ENCODE measurements at regions not wholly inside any gene's neighbourhood (a gene's known extent, or its start where the extent isn't known, plus 50 kb on each side); places are given as distances from the start of the nearest gene placed in this dataset.

GRCh38 chr3:13134879-13135206, 61.6 kb upstream of the IQSEC1 start:
- no peak for DNase-seq
- H3K27ac ChIP-seq = no peak overlapping the region
- no peaks in the 10 kb centered on the region for H3K9me3 ChIP-seq
- H3K4me3 ChIP-seq = no peak overlapping the region
- WGBS, 2 donors = 95 to 96% methylated on average over 8 of the region's 8 CpGs
- H3K4me1 ChIP-seq = no peaks in the 10 kb centered on the region
- no peaks in the 10 kb centered on the region for H3K27me3 ChIP-seq
- no peaks in the 10 kb centered on the region for H3K36me3 ChIP-seq (ENCODE audit: low read depth, missing control alignments)
- intact Hi-C loops (cut with DNase I; ENCODE audit: low total_unique reads) = no loop called here
- TF ChIP-seq POLR2A (IDR thresholded peaks at IDR 0.05) = no peak
- no peak for TF ChIP-seq CTCF (IDR thresholded peaks at IDR 0.05)

- no peaks in the 10 kb centered on the region for H3K9me3 ChIP-seq
- no peaks in the 10 kb centered on the region for H3K27me3 ChIP-seq
- H3K36me3 ChIP-seq (ENCODE audit: low read depth, missing control alignments) = no peaks in the 10 kb centered on the region
- no peak overlapping the region for H3K27ac ChIP-seq
- H3K4me1 ChIP-seq = no peaks in the 10 kb centered on the region
- intact Hi-C loops (cut with DNase I; ENCODE audit: low total_unique reads) = no loop called here
- DNase-seq = no peak
- WGBS, 2 donors = 93 to 94% methylated on average over 6 to 12 of the region's 12 CpGs
- TF ChIP-seq POLR2A (IDR thresholded peaks at IDR 0.05) (no peak), CTCF (IDR thresholded peaks at IDR 0.05) (no peak)
- no peak overlapping the region for H3K4me3 ChIP-seq
These were observed 61.1 kb upstream of the IQSEC1 start for GRCh38 chr3:13134166-13134878.

DNA sequence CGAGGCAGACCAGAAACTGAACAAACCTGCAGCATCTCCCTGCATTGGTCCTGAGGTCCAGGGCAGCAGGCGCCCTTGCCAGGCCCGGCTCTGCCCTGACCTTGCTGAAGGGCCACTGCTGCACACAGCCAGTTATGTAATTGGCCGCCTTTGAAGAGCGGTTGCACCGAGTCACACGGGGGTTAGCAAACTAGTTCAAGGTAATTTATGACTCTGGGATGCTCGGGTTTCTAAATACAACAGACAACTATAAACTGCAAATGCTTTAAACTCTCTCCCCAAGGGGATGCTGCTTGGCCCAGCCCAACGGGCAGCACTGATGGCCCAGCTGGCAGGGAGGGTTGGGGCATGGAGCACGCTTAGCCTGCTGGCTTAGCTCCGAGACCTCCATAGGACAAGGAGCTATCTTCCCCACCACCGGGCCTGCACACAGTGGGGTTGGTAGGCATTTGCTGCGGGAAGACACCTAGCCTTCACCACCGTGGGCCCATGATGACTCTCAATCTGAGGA, 60.3 kb upstream of the IQSEC1 start:
- TF ChIP-seq CTCF (IDR thresholded peaks at IDR 0.05) = no peak
- TF ChIP-seq POLR2A (IDR thresholded peaks at IDR 0.05) = no peak
- Histone ChIP-seq H3K27ac (no peak overlapping the region), H3K4me1 (no peaks in the 10 kb centered on the region), H3K27me3 (no peaks in the 10 kb centered on the region), H3K4me3 (no peak overlapping the region), H3K9me3 (no peaks in the 10 kb centered on the region), H3K36me3 (ENCODE audit: low read depth, missing control alignments) (no peaks in the 10 kb centered on the region)
- DNase-seq = no peak
- intact Hi-C loops (cut with DNase I; ENCODE audit: low total_unique reads) = no loop called here
- WGBS, 2 donors = 71 to 76% methylated on average over 13 to 14 of the region's 14 CpGs

DNA sequence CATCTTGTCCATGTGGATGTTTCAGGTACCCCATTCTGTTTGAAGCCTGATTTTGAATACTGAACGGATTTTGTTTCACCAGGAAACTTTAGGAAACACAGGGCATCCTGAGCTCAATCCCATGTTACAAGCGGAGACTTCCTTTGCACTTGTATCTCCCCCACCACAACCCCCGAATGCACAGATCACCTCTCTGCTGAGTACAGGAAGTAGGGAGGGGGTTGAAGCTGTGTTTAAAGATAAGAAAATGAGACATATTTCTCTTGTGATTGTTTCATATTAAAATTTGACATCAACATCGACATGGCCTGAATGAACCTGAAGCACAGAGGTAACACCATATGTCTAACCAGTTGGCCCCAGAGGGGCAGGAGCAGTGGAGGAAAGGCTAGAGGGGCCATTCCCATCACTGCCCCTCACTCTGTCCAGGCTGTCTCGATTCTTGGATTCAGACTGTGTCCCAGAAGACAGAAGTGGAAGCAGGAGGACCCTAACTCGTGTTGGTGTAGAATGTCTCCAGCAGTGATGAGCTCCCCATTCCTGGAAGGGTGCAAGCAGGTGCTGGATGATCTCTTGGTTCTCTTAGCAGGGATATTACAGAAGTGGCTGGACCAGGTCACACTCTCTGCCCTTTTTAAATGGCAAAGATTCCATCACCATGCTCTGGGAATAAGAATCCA, 59.6 kb upstream of the IQSEC1 start:
- Histone ChIP-seq H3K9me3 (no peaks in the 10 kb centered on the region), H3K27me3 (no peaks in the 10 kb centered on the region), H3K4me3 (no peak overlapping the region), H3K27ac (no peak overlapping the region), H3K4me1 (no peaks in the 10 kb centered on the region), H3K36me3 (ENCODE audit: low read depth, missing control alignments) (no peaks in the 10 kb centered on the region)
- TF ChIP-seq POLR2A (IDR thresholded peaks at IDR 0.05) (no peak), CTCF (IDR thresholded peaks at IDR 0.05) (no peak)
- no peak for DNase-seq
- 73 to 77% methylated on average over 6 of the region's 6 CpGs for WGBS, 2 donors
- intact Hi-C loops (cut with DNase I; ENCODE audit: low total_unique reads) = no loop called here

Measured in testis (tissue), 2 donors.